OCI-LY7 (cell line): ENCODE measurements at regions not wholly inside any gene's neighbourhood (a gene's known extent, or its start where the extent isn't known, plus 50 kb on each side); places are given as distances from the start of the nearest gene placed in this dataset.

Experiments
- BruUV-seq: library from RNA; stranded (reverse); fragments of 400-500 nt; replicated peaks from 2 replicates; lab custom pipeline; 2021; lab: Mats Ljungman, UMichigan
- CTCF ChIA-PET: fragments of 300-600 bp; sonication (Branson Sonifier 250); formaldehyde crosslinking; loops from one replicate; lab custom pipeline; 2022; ENCODE audit warnings: antibody characterized with exemption; ENCODE audit not compliant: unreplicated experiment; lab: Charles Lee
- POLR2A ChIA-PET: fragments of 300-600 bp; sonication (Branson Sonifier 250); formaldehyde crosslinking; loops from one replicate; lab custom pipeline; 2022; ENCODE audit warnings: antibody characterized with exemption; lab: Charles Lee
- DNase-seq: peaks from one replicate; pipeline ENCODE4 v3.0.0-alpha.2; 2015; ENCODE audit warnings: low spot score
- H2AFZ ChIP-seq: fragments of 200-600 bp; sonication (generic), shearing (Covaris generic); 2 replicates; pipeline ENCODE4 v1.6.1; 2014; ENCODE audit warnings: mild to moderate bottlenecking, antibody characterized with exemption, low read length, moderate library complexity
- H3K27ac ChIP-seq: fragments of 200-600 bp; sonication (generic); 2 replicates; pipeline ENCODE4 v1.5.1; 2014; ENCODE audit warnings: mixed run types, low read depth, mild to moderate bottlenecking, moderate library complexity, low read length, inconsistent platforms; ENCODE audit not compliant: poor library complexity, severe bottlenecking
- H3K36me3 ChIP-seq: fragments of 200-600 bp; sonication (generic); 2 replicates; pipeline ENCODE4 v1.6.1; 2014; ENCODE audit warnings: mild to moderate bottlenecking, antibody characterized with exemption, low read length, moderate library complexity, mixed read lengths; ENCODE audit not compliant: insufficient read depth
- H3K4me1 ChIP-seq: fragments of 200-600 bp; sonication (generic); 2 replicates; pipeline ENCODE4 v1.5.1; 2014; ENCODE audit warnings: mild to moderate bottlenecking, low read length; ENCODE audit not compliant: insufficient read depth, poor library complexity, severe bottlenecking
- H3K4me2 ChIP-seq: fragments of 200-600 bp; sonication (generic); 2 replicates; pipeline ENCODE4 v1.6.1; 2014; ENCODE audit warnings: mild to moderate bottlenecking, low read length
- H3K4me3 ChIP-seq: fragments of 200-600 bp; sonication (generic); 2 replicates; pipeline ENCODE4 v1.5.1; 2014; ENCODE audit warnings: mild to moderate bottlenecking, low read depth, low read length; ENCODE audit not compliant: poor library complexity, severe bottlenecking
- H3K79me2 ChIP-seq: fragments of 200-600 bp; sonication (generic); 2 replicates; pipeline ENCODE4 v1.6.1; 2016; ENCODE audit warnings: low read depth, mild to moderate bottlenecking, low read length, moderate library complexity, mixed read lengths; ENCODE audit not compliant: insufficient read depth
- H3K9me2 ChIP-seq: fragments of 200-600 bp; sonication (generic); 2 replicates; pipeline ENCODE4 v1.6.1; 2016; ENCODE audit warnings: mild to moderate bottlenecking, low read length, mixed read lengths; ENCODE audit not compliant: insufficient read depth
- H3K9me3 ChIP-seq: fragments of 200-600 bp; sonication (generic); 2 replicates; pipeline ENCODE4 v1.6.1; 2014; ENCODE audit warnings: mild to moderate bottlenecking, mixed run types, low read length, mixed read lengths
- H4K20me1 ChIP-seq: fragments of 200-600 bp; sonication (generic); 2 replicates; pipeline ENCODE4 v1.6.1; 2014; ENCODE audit warnings: mild to moderate bottlenecking, antibody characterized with exemption, low read length, moderate library complexity, mixed read lengths; ENCODE audit not compliant: insufficient read depth
- EZH2phosphoT487 ChIP-seq: fragments of 200-600 bp; sonication (generic); IDR thresholded peaks from 2 replicates; pipeline ENCODE4 v1.6.1; 2018; ENCODE audit warnings: low read depth, borderline replicate concordance, mild to moderate bottlenecking, mixed run types, antibody characterized with exemption, low read length, moderate library complexity, mixed read lengths
- intact Hi-C: fragments of 100-400 bp; cut with micrococcal nuclease; formaldehyde crosslinking; loops from one replicate; pipeline ENCODE4 v1.10.0; 2022; ENCODE audit not compliant: unreplicated experiment
- TF ChIP-seq, protein P1 (sequence below): fragments of 200-600 bp; sonication (generic); conservative IDR thresholded peaks from 2 replicates; pipeline ENCODE4 v1.5.1; 2014; ENCODE audit warnings: mild to moderate bottlenecking, antibody characterized with exemption, low read length, moderate library complexity, mixed read lengths

DNA sequence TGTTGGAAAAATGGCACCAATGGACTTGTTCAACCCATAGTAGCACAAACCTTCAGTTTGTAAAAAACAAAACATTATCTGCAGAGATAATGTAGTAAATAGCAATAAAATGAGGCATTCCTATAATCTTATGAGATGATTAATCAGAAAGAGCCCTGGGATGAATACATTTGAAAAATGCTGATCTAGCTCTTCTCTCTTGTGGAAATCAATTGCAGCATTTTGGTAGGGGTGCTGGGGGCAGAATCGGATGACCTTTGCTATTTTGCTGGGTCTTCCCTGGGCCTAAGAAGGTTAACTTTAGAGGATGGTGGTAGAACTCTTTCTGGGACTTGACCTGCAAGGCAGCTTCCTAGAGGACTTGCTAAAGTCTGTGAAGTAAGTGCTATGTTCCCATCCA is 163.5 kb downstream of the ADRA2A start:
- H3K9me2 ChIP-seq = no peaks in the 10 kb centered on the region
- TF ChIP-seq, protein P1, sequence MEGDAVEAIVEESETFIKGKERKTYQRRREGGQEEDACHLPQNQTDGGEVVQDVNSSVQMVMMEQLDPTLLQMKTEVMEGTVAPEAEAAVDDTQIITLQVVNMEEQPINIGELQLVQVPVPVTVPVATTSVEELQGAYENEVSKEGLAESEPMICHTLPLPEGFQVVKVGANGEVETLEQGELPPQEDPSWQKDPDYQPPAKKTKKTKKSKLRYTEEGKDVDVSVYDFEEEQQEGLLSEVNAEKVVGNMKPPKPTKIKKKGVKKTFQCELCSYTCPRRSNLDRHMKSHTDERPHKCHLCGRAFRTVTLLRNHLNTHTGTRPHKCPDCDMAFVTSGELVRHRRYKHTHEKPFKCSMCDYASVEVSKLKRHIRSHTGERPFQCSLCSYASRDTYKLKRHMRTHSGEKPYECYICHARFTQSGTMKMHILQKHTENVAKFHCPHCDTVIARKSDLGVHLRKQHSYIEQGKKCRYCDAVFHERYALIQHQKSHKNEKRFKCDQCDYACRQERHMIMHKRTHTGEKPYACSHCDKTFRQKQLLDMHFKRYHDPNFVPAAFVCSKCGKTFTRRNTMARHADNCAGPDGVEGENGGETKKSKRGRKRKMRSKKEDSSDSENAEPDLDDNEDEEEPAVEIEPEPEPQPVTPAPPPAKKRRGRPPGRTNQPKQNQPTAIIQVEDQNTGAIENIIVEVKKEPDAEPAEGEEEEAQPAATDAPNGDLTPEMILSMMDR = no peak
- no peak for TF ChIP-seq EZH2phosphoT487
- DNase-seq = no peak
- no peaks in the 10 kb centered on the region for H3K79me2 ChIP-seq
- H3K4me1 ChIP-seq = no peaks in the 10 kb centered on the region
- no peak overlapping the region for H3K4me2 ChIP-seq
- H3K27ac ChIP-seq = no peak overlapping the region
- no peak overlapping the region for H2AFZ ChIP-seq
- intact Hi-C loops = no loop called here
- no peaks in the 10 kb centered on the region for H3K9me3 ChIP-seq
- no TSS peak for BruUV-seq
- no peaks in the 10 kb centered on the region for H4K20me1 ChIP-seq
- ChIA-PET CTCF (no interaction called here), POLR2A (no interaction called here)
- no peaks in the 10 kb centered on the region for H3K36me3 ChIP-seq
- no peak overlapping the region for H3K4me3 ChIP-seq

DNA sequence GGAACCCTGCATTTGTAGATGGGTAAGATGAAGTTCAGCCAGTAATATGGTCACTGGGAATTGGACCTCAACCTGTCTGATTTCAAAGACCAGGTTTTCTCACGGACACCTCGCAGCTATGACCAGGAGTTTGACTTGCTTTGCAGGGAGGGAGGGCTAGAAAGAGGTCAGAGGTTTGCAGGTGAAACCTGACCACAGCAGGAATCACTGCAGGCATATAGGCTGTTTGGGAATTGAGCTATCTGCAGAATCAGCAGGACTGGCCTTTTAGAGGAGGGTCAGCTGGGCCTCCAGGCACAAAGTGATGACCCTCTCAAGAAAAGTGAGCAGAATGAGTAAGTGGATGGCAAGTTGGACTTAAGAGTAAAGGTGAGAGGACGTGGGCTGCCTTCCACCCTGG is 166.3 kb downstream of the ADRA2A start:
- CTCF ChIA-PET = no interaction called here
- BruUV-seq = no TSS peak
- intact Hi-C loops = no loop called here

DNA sequence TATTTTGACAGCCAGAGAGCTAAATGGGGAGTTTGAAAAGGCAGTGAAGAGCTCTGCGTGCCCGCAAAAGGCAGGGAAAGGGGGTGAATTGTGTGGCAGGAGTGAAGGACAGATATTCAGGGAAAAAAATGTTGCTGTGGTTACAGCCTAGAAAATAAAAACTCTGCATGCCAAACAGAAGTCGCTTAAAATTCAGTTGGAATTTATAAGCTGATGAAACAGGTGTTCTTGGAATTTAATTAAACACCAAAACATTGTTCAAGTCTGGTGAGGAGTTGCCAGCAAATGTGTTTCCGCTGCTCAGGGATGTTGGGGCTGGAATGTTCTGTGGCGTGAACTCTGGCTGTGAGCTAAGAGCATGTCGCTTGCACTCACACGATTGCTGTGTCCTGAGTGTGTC is 169.3 kb downstream of the ADRA2A start:
- Histone ChIP-seq H3K4me2 (no peak overlapping the region), H3K4me3 (no peak overlapping the region), H3K79me2 (no peaks in the 10 kb centered on the region), H3K9me3 (no peaks in the 10 kb centered on the region), H3K9me2 (no peaks in the 10 kb centered on the region), H3K4me1 (no peaks in the 10 kb centered on the region), H2AFZ (no peak overlapping the region), H3K36me3 (no peaks in the 10 kb centered on the region), H3K27ac (no peak overlapping the region), H4K20me1 (no peaks in the 10 kb centered on the region)
- ChIA-PET POLR2A (interaction anchor here (0.9 kb wide), 1 partner anchor 34 kb away, joined by 3 read pairs; no protein-coding TSS in a partner anchor), CTCF (no interaction called here)
- TF ChIP-seq EZH2phosphoT487 = no peak
- intact Hi-C loops = no loop called here
- no peak for DNase-seq
- no TSS peak for BruUV-seq

More for the DNA sequence above, 166.3 kb downstream of the ADRA2A start:
- Histone ChIP-seq H3K9me2 (no peaks in the 10 kb centered on the region), H3K4me2 (no peak overlapping the region), H3K9me3 (no peaks in the 10 kb centered on the region), H2AFZ (no peak overlapping the region), H3K27ac (no peak overlapping the region), H3K36me3 (no peaks in the 10 kb centered on the region), H3K4me3 (no peak overlapping the region), H3K4me1 (no peaks in the 10 kb centered on the region), H4K20me1 (no peaks in the 10 kb centered on the region), H3K79me2 (no peaks in the 10 kb centered on the region)
- POLR2A ChIA-PET = interaction anchor here (0.6 kb wide), 1 partner anchor 108 kb away, joined by 4 read pairs; no protein-coding TSS in a partner anchor
- TF ChIP-seq EZH2phosphoT487 = no peak
- TF ChIP-seq, protein P1 = no peak
- no peak for DNase-seq
